GM21526 (cell line): ENCODE measurements at regions not wholly inside any gene's neighbourhood (a gene's known extent, or its start where the extent isn't known, plus 50 kb on each side); places are given as distances from the start of the nearest gene placed in this dataset.

ENCODE experiments used
- ATAC-seq: cut with Tn5 transposase; IDR thresholded peaks from one replicate; pipeline ENCODE4 v1.9.1; 2021; ENCODE audit warnings: moderate library complexity; ENCODE audit not compliant: unreplicated experiment, low FRiP score

GRCh38 chr5:57863661-57864060 lies 381.1 kb upstream of the ACTBL2 start:
- no peak for ATAC-seq

GRCh38 chr5:57862942-57863341 lies 380.3 kb upstream of the ACTBL2 start:
- no peak for ATAC-seq

- no peak for ATAC-seq
These were observed 379.9 kb upstream of the ACTBL2 start for GRCh38 chr5:57862471-57862911.

GRCh38 chr5:57859626-57860025 lies 377.0 kb upstream of the ACTBL2 start:
- no peak for ATAC-seq

- no peak for ATAC-seq
These were observed 376.3 kb upstream of the ACTBL2 start for GRCh38 chr5:57858905-57859304.

GRCh38 chr5:57857696-57858095 lies 375.1 kb upstream of the ACTBL2 start:
- ATAC-seq: no peak

- ATAC-seq: no peak
These were observed 373.2 kb upstream of the ACTBL2 start for GRCh38 chr5:57855831-57856230.

- ATAC-seq: no peak
These were observed 371.5 kb upstream of the ACTBL2 start for GRCh38 chr5:57853929-57854697.

- ATAC-seq: no peak
These were observed 367.5 kb upstream of the ACTBL2 start for GRCh38 chr5:57850109-57850508.

GRCh38 chr5:57845025-57845424 lies 362.4 kb upstream of the ACTBL2 start:
- ATAC-seq: no peak

- no peak for ATAC-seq
These were observed 361.8 kb upstream of the ACTBL2 start for GRCh38 chr5:57844410-57844809.

GRCh38 chr5:57843059-57843367 lies 360.4 kb upstream of the ACTBL2 start:
- ATAC-seq: no peak

- no peak for ATAC-seq
These were observed 359.9 kb upstream of the ACTBL2 start for GRCh38 chr5:57842364-57843058.

- ATAC-seq: no peak
These were observed 359.2 kb upstream of the ACTBL2 start for GRCh38 chr5:57841676-57842363.

GRCh38 chr5:57839437-57840079 lies 356.9 kb upstream of the ACTBL2 start:
- ATAC-seq: no peak

- ATAC-seq: no peak
These were observed 356.4 kb upstream of the ACTBL2 start for GRCh38 chr5:57839025-57839424.

GRCh38 chr5:57836921-57837320 lies 354.3 kb upstream of the ACTBL2 start:
- ATAC-seq: no peak

- no peak for ATAC-seq
These were observed 353.7 kb upstream of the ACTBL2 start for GRCh38 chr5:57836331-57836730.

GRCh38 chr5:57834829-57835608 lies 352.4 kb upstream of the ACTBL2 start:
- no peak for ATAC-seq

- ATAC-seq: no peak
These were observed 350.9 kb upstream of the ACTBL2 start for GRCh38 chr5:57833489-57833888.
